Neural cell (in vitro differentiated cells): ENCODE measurements at regions not wholly inside any gene's neighbourhood (a gene's known extent, or its start where the extent isn't known, plus 50 kb on each side); places are given as distances from the start of the nearest gene placed in this dataset.

ENCODE experiments used
- H2AFZ ChIP-seq: fragments of 200-600, 300-800 bp; sonication (generic), shearing (Covaris generic); 2 replicates; pipeline ENCODE4 v1.6.0; 2014; ENCODE audit warnings: low read depth, mild to moderate bottlenecking, antibody characterized with exemption, low read length, moderate library complexity
- H3F3A ChIP-seq: fragments of 200-600 bp; shearing (Covaris generic); 2 replicates; pipeline ENCODE4 v1.6.1; 2016; ENCODE audit warnings: mild to moderate bottlenecking, moderate library complexity, mixed read lengths, antibody characterized with exemption, low read length; ENCODE audit not compliant: insufficient read depth, poor library complexity, severe bottlenecking
- H3K27ac ChIP-seq: fragments of 200-600, 300-800 bp; sonication (generic), shearing (Covaris generic); 2 replicates; pipeline ENCODE4 v1.5.1; 2014; ENCODE audit warnings: mild to moderate bottlenecking, low read length, moderate library complexity
- H3K27me3 ChIP-seq: fragments of 300-800, 200-600 bp; sonication (generic), shearing (Covaris generic); 2 replicates; pipeline ENCODE4 v1.6.0; 2014; ENCODE audit warnings: mild to moderate bottlenecking, low read depth, low read length, moderate library complexity; ENCODE audit not compliant: insufficient read depth
- H3K36me3 ChIP-seq: fragments of 300-800, 200-600 bp; sonication (generic), shearing (Covaris generic); 2 replicates; pipeline ENCODE4 v1.5.1; 2014; ENCODE audit warnings: mild to moderate bottlenecking, antibody characterized with exemption, low read length, moderate library complexity; ENCODE audit not compliant: insufficient read depth
- H3K4me2 ChIP-seq: fragments of 300-800, 200-600 bp; sonication (generic), shearing (Covaris generic); 2 replicates; pipeline ENCODE4 v1.6.0; 2014; ENCODE audit warnings: mild to moderate bottlenecking, low read length
- H3K4me3 ChIP-seq: fragments of 300-800, 200-600 bp; sonication (generic), shearing (Covaris generic); 2 replicates; pipeline ENCODE4 v1.5.1; 2014; ENCODE audit warnings: mild to moderate bottlenecking, low read length, moderate library complexity
- H3K79me2 ChIP-seq: fragments of 200-600 bp; shearing (Covaris generic); replicated peaks from 2 replicates; pipeline ENCODE4 v1.6.0; 2014; ENCODE audit warnings: mild to moderate bottlenecking, low read length, moderate library complexity; ENCODE audit not compliant: insufficient read depth
- H3K9ac ChIP-seq: fragments of 300-800, 200-600 bp; sonication (generic), shearing (Covaris generic); 2 replicates; pipeline ENCODE4 v1.6.1; 2016; ENCODE audit warnings: mild to moderate bottlenecking, low read length, mixed read lengths
- H3K9me2 ChIP-seq: fragments of 200-600 bp; shearing (Covaris generic); 2 replicates; pipeline ENCODE4 v1.6.1; 2016; ENCODE audit warnings: mild to moderate bottlenecking, low read length, mixed read lengths; ENCODE audit not compliant: insufficient read depth
- H3K9me3 ChIP-seq: fragments of 200-600, 300-800 bp; sonication (generic), shearing (Covaris generic); 2 replicates; pipeline ENCODE4 v1.6.1; 2016; ENCODE audit warnings: mild to moderate bottlenecking, mixed run types, low read length, moderate library complexity, mixed read lengths
- H4K20me1 ChIP-seq: fragments of 200-600 bp; shearing (Covaris generic); 2 replicates; pipeline ENCODE4 v1.6.1; 2016; ENCODE audit warnings: mild to moderate bottlenecking, mixed run types; ENCODE audit not compliant: insufficient read depth
- CTCF ChIP-seq: fragments of 450-650 bp; IDR thresholded peaks from 2 replicates; pipeline ENCODE4 v1.5.1; 2014; ENCODE audit warnings: antibody characterized with exemption, mild to moderate bottlenecking, moderate library complexity; ENCODE audit not compliant: poor library complexity, severe bottlenecking
- EP300 ChIP-seq: fragments of 450-650 bp; conservative IDR thresholded peaks from 2 replicates; pipeline ENCODE4 v1.6.1; 2014; ENCODE audit warnings: antibody characterized with exemption, mild to moderate bottlenecking, moderate library complexity; ENCODE audit not compliant: poor library complexity, severe bottlenecking
- EZH2 ChIP-seq: fragments of 200-600, 300-800 bp; shearing (Covaris generic), sonication (generic); IDR thresholded peaks from 2 replicates; pipeline ENCODE4 v1.6.1; 2014; ENCODE audit warnings: antibody characterized with exemption, low read length, borderline replicate concordance, mild to moderate bottlenecking; ENCODE audit not compliant: insufficient read depth, poor library complexity, severe bottlenecking
- MXI1 ChIP-seq: fragments of 450-650 bp; conservative IDR thresholded peaks from 2 replicates; pipeline ENCODE4 v1.6.1; 2014; ENCODE audit warnings: antibody characterized with exemption, mild to moderate bottlenecking; ENCODE audit not compliant: poor library complexity, severe bottlenecking
- POLR2AphosphoS5 ChIP-seq: IDR thresholded peaks from 2 replicates; pipeline ENCODE4 v1.6.1; 2012
- RAD21 ChIP-seq: fragments of 450-650 bp; conservative IDR thresholded peaks from 2 replicates; pipeline ENCODE4 v1.6.1; 2014; ENCODE audit warnings: antibody characterized with exemption, mild to moderate bottlenecking, moderate library complexity
- REST ChIP-seq: IDR thresholded peaks from 2 replicates; pipeline ENCODE4 v1.6.1; 2012; ENCODE audit warnings: borderline replicate concordance
- SMC3 ChIP-seq: fragments of 450-650 bp; conservative IDR thresholded peaks from 2 replicates; pipeline ENCODE4 v1.6.1; 2014; ENCODE audit warnings: antibody characterized with exemption, mild to moderate bottlenecking, moderate library complexity; ENCODE audit not compliant: poor library complexity
- TAF1 ChIP-seq: IDR thresholded peaks from 2 replicates; pipeline ENCODE4 v1.6.1; 2012; ENCODE audit warnings: low read depth

- TF ChIP-seq POLR2AphosphoS5, result no peak
- TF ChIP-seq EZH2, result no peak
- no peak for TF ChIP-seq CTCF
These were observed 1689.1 kb upstream of the CDH6 start for GRCh38 chr5:29504411-29504810.

GRCh38 chr5:29498860-29499259 lies 1694.6 kb upstream of the CDH6 start:
- H4K20me1 ChIP-seq, result no peaks in the 10 kb centered on the region
- no peak overlapping the region for H3K4me2 ChIP-seq
- H3K9me2 ChIP-seq, result no peaks in the 10 kb centered on the region
- no peaks in the 10 kb centered on the region for H3K36me3 ChIP-seq
- no peak overlapping the region for H3K27ac ChIP-seq
- no peaks in the 10 kb centered on the region for H3K27me3 ChIP-seq
- H3K9me3 ChIP-seq, result peaks cover 10% of the 10 kb centered on the region
- no peak overlapping the region for H3K9ac ChIP-seq
- TF ChIP-seq CTCF, result no peak
- no peaks in the 10 kb centered on the region for H3K79me2 ChIP-seq
- H3K4me3 ChIP-seq, result no peak overlapping the region
- no peaks in the 10 kb centered on the region for H3F3A ChIP-seq
- H2AFZ ChIP-seq, result no peak overlapping the region

More at GRCh38 chr5:29504411-29504810, 1689.1 kb upstream of the CDH6 start:
- H3K27ac ChIP-seq, result no peak overlapping the region
- no peak overlapping the region for H3K4me2 ChIP-seq
- H2AFZ ChIP-seq, result no peak overlapping the region
- no peaks in the 10 kb centered on the region for H4K20me1 ChIP-seq
- no peak overlapping the region for H3K9ac ChIP-seq
- H3K9me3 ChIP-seq, result no peaks in the 10 kb centered on the region
- no peaks in the 10 kb centered on the region for H3K36me3 ChIP-seq
- H3K79me2 ChIP-seq, result no peaks in the 10 kb centered on the region
- H3K4me3 ChIP-seq, result no peak overlapping the region
- no peaks in the 10 kb centered on the region for H3F3A ChIP-seq
- H3K27me3 ChIP-seq, result no peaks in the 10 kb centered on the region
- no peaks in the 10 kb centered on the region for H3K9me2 ChIP-seq

GRCh38 chr5:29498412-29498811 lies 1695.1 kb upstream of the CDH6 start:
- no peaks in the 10 kb centered on the region for H3K36me3 ChIP-seq
- no peaks in the 10 kb centered on the region for H4K20me1 ChIP-seq
- H3K4me3 ChIP-seq, result no peak overlapping the region
- H3K27me3 ChIP-seq, result no peaks in the 10 kb centered on the region
- no peaks in the 10 kb centered on the region for H3K79me2 ChIP-seq
- no peak for TF ChIP-seq RAD21
- TF ChIP-seq MXI1, result no peak
- TF ChIP-seq POLR2AphosphoS5, result no peak
- no peak for TF ChIP-seq EZH2
- TF ChIP-seq EP300, result no peak
- no peak for TF ChIP-seq TAF1
- TF ChIP-seq CTCF, result no peak
- no peak for TF ChIP-seq REST
- no peak for TF ChIP-seq SMC3
- H3K9ac ChIP-seq, result no peak overlapping the region
- H3K9me2 ChIP-seq, result no peaks in the 10 kb centered on the region
- H2AFZ ChIP-seq, result no peak overlapping the region
- no peaks in the 10 kb centered on the region for H3F3A ChIP-seq
- peaks cover 10% of the 10 kb centered on the region for H3K9me3 ChIP-seq
- no peak overlapping the region for H3K4me2 ChIP-seq
- H3K27ac ChIP-seq, result no peak overlapping the region
